ENCODE measurements at regions not wholly inside any gene's neighbourhood (a gene's known extent, or its start where the extent isn't known, plus 50 kb on each side); places are given as distances from the start of the nearest gene placed in this dataset.
A peak's percentile ranks its signal among the peaks of the same experiment; 100 is the strongest.

- TF ChIP-seq CTCF (IDR thresholded peaks at IDR 0.05; ENCODE audit: unreplicated experiment in 3 of 3) = no peak
- Mint-ChIP-seq H3K4me1 (peaks cover 10% of the 10 kb centered on the region), H3K36me3 (ENCODE audit: low read depth) (peaks cover 4% of the 10 kb centered on the region), H3K9me3 (peaks cover 14% of the 10 kb centered on the region), H3K27me3 (ENCODE audit: low read depth) (no peaks in the 10 kb centered on the region), H3K4me3 (no peak overlapping the region), H3K27ac (no peak overlapping the region)
These were observed 166.8 kb upstream of the CBLB start for GRCh38 chr3:106035619-106036018.

GRCh38 chr3:106036696-106037095, 167.9 kb upstream of the CBLB start:
- Mint-ChIP-seq H3K36me3 (ENCODE audit: low read depth) (peaks cover 4% of the 10 kb centered on the region), H3K9me3 (peaks cover 18% of the 10 kb centered on the region), H3K4me3 (no peak overlapping the region), H3K4me1 (peaks cover 10% of the 10 kb centered on the region), H3K27me3 (ENCODE audit: low read depth) (no peaks in the 10 kb centered on the region), H3K27ac (peak overlapping the region in 1 of 3 experiments; percentile 48)
- no peak for TF ChIP-seq CTCF (IDR thresholded peaks at IDR 0.05; ENCODE audit: unreplicated experiment in 3 of 3)

GRCh38 chr3:106047221-106047620, 178.4 kb upstream of the CBLB start:
- H3K27ac Mint-ChIP-seq = no peak overlapping the region
- H3K4me1 Mint-ChIP-seq = no peaks in the 10 kb centered on the region
- no peak overlapping the region for H3K4me3 Mint-ChIP-seq
- H3K9me3 Mint-ChIP-seq = peaks cover 15% of the 10 kb centered on the region
- no peak for TF ChIP-seq CTCF (IDR thresholded peaks at IDR 0.05; ENCODE audit: unreplicated experiment in 3 of 3)
- H3K36me3 Mint-ChIP-seq (ENCODE audit: low read depth) = no peaks in the 10 kb centered on the region
- no peaks in the 10 kb centered on the region for H3K27me3 Mint-ChIP-seq (ENCODE audit: low read depth)

- Mint-ChIP-seq H3K27ac (peak overlapping the region in 1 of 3 experiments; percentile 10), H3K36me3 (ENCODE audit: low read depth) (no peaks in the 10 kb centered on the region), H3K9me3 (peaks cover 15% of the 10 kb centered on the region), H3K4me3 (no peak overlapping the region), H3K4me1 (no peaks in the 10 kb centered on the region), H3K27me3 (ENCODE audit: low read depth) (no peaks in the 10 kb centered on the region)
- no peak for TF ChIP-seq CTCF (IDR thresholded peaks at IDR 0.05; ENCODE audit: unreplicated experiment in 3 of 3)
These were observed 180.2 kb upstream of the CBLB start for GRCh38 chr3:106048946-106049481.

GRCh38 chr3:106049821-106050220, 181.0 kb upstream of the CBLB start:
- Mint-ChIP-seq H3K4me1 (no peaks in the 10 kb centered on the region), H3K4me3 (no peak overlapping the region), H3K36me3 (ENCODE audit: low read depth) (no peaks in the 10 kb centered on the region), H3K27me3 (ENCODE audit: low read depth) (no peaks in the 10 kb centered on the region), H3K27ac (no peak overlapping the region), H3K9me3 (peaks cover 15% of the 10 kb centered on the region)
- no peak for TF ChIP-seq CTCF (IDR thresholded peaks at IDR 0.05; ENCODE audit: unreplicated experiment in 3 of 3)

GRCh38 chr3:106056931-106057330, 188.1 kb upstream of the CBLB start:
- no peaks in the 10 kb centered on the region for H3K36me3 Mint-ChIP-seq (ENCODE audit: low read depth)
- no peak for TF ChIP-seq CTCF (IDR thresholded peaks at IDR 0.05; ENCODE audit: unreplicated experiment in 3 of 3)
- no peak overlapping the region for H3K4me3 Mint-ChIP-seq
- no peaks in the 10 kb centered on the region for H3K4me1 Mint-ChIP-seq
- H3K27ac Mint-ChIP-seq = no peak overlapping the region
- H3K9me3 Mint-ChIP-seq = peaks cover 4% of the 10 kb centered on the region
- H3K27me3 Mint-ChIP-seq (ENCODE audit: low read depth) = no peaks in the 10 kb centered on the region
